ENCODE measurements at regions not wholly inside any gene's neighbourhood (a gene's known extent, or its start where the extent isn't known, plus 50 kb on each side); places are given as distances from the start of the nearest gene placed in this dataset.

GRCh38 chr3:81922404-81922803 lies 161.0 kb upstream of the GBE1 start:
- no peaks in the 10 kb centered on the region for H3K27me3 Mint-ChIP-seq (ENCODE audit: insufficient read depth, low read depth, poor library complexity)
- no peaks in the 10 kb centered on the region for H3K36me3 Mint-ChIP-seq (ENCODE audit: low read depth)
- no peaks in the 10 kb centered on the region for H3K4me1 ChIP-seq (ENCODE audit: insufficient read depth)
- no peaks in the 10 kb centered on the region for H3K36me3 ChIP-seq (ENCODE audit: insufficient read depth)
- H3K79me2 ChIP-seq (replicated peaks; ENCODE audit: insufficient read depth): no peaks in the 10 kb centered on the region
- H3K27ac ChIP-seq (ENCODE audit: low read depth): no peak overlapping the region
- H4K20me1 ChIP-seq (replicated peaks; ENCODE audit: insufficient read depth): no peaks in the 10 kb centered on the region
- peaks cover 3% of the 10 kb centered on the region; the same call in 1 of the 2 replicates for H3K9me2 ChIP-seq (ENCODE audit: insufficient read depth)
- no peak overlapping the region for H3K4me3 Mint-ChIP-seq
- H3F3A ChIP-seq (replicated peaks; ENCODE audit: low read depth): no peaks in the 10 kb centered on the region
- H3K4me1 Mint-ChIP-seq: peaks cover 7% of the 10 kb centered on the region; the same call in 2 of the 3 replicates
- no peak overlapping the region for H3K4me3 ChIP-seq
- H3K27me3 ChIP-seq (ENCODE audit: insufficient read depth): no peaks in the 10 kb centered on the region
- TF ChIP-seq STAT1 (IDR thresholded peaks at IDR 0.05; ENCODE audit: unreplicated experiment): no peak
- TF ChIP-seq ETS1 (IDR thresholded peaks at IDR 0.05): no peak
- TF ChIP-seq EZH2 (IDR thresholded peaks at IDR 0.05; ENCODE audit: low read depth, unreplicated experiment): no peak
- no peak for TF ChIP-seq CREB1 (CRISPR knock-in tag; IDR thresholded peaks at IDR 0.05; ENCODE audit: low read depth)
- TF ChIP-seq, protein P1, sequence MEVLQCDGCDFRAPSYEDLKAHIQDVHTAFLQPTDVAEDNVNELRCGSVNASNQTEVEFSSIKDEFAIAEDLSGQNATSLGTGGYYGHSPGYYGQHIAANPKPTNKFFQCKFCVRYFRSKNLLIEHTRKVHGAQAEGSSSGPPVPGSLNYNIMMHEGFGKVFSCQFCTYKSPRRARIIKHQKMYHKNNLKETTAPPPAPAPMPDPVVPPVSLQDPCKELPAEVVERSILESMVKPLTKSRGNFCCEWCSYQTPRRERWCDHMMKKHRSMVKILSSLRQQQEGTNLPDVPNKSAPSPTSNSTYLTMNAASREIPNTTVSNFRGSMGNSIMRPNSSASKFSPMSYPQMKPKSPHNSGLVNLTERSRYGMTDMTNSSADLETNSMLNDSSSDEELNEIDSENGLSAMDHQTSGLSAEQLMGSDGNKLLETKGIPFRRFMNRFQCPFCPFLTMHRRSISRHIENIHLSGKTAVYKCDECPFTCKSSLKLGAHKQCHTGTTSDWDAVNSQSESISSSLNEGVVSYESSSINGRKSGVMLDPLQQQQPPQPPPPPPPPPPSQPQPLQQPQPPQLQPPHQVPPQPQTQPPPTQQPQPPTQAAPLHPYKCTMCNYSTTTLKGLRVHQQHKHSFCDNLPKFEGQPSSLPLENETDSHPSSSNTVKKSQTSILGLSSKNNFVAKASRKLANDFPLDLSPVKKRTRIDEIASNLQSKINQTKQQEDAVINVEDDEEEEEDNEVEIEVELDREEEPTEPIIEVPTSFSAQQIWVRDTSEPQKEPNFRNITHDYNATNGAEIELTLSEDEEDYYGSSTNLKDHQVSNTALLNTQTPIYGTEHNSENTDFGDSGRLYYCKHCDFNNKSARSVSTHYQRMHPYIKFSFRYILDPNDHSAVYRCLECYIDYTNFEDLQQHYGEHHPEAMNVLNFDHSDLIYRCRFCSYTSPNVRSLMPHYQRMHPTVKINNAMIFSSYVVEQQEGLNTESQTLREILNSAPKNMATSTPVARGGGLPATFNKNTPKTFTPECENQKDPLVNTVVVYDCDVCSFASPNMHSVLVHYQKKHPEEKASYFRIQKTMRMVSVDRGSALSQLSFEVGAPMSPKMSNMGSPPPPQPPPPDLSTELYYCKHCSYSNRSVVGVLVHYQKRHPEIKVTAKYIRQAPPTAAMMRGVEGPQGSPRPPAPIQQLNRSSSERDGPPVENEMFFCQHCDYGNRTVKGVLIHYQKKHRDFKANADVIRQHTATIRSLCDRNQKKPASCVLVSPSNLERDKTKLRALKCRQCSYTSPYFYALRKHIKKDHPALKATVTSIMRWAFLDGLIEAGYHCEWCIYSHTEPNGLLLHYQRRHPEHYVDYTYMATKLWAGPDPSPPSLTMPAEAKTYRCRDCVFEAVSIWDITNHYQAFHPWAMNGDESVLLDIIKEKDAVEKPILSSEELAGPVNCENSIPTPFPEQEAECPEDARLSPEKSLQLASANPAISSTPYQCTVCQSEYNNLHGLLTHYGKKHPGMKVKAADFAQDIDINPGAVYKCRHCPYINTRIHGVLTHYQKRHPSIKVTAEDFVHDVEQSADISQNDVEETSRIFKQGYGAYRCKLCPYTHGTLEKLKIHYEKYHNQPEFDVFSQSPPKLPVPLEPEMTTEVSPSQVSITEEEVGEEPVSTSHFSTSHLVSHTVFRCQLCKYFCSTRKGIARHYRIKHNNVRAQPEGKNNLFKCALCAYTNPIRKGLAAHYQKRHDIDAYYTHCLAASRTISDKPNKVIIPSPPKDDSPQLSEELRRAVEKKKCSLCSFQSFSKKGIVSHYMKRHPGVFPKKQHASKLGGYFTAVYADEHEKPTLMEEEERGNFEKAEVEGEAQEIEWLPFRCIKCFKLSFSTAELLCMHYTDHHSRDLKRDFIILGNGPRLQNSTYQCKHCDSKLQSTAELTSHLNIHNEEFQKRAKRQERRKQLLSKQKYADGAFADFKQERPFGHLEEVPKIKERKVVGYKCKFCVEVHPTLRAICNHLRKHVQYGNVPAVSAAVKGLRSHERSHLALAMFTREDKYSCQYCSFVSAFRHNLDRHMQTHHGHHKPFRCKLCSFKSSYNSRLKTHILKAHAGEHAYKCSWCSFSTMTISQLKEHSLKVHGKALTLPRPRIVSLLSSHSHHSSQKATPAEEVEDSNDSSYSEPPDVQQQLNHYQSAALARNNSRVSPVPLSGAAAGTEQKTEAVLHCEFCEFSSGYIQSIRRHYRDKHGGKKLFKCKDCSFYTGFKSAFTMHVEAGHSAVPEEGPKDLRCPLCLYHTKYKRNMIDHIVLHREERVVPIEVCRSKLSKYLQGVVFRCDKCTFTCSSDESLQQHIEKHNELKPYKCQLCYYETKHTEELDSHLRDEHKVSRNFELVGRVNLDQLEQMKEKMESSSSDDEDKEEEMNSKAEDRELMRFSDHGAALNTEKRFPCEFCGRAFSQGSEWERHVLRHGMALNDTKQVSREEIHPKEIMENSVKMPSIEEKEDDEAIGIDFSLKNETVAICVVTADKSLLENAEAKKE (CRISPR knock-in tag; IDR thresholded peaks at IDR 0.05): no peak
- TF ChIP-seq EZH2phosphoT487 (IDR thresholded peaks at IDR 0.05; ENCODE audit: unreplicated experiment): no peak
- TF ChIP-seq NANOG (IDR thresholded peaks at IDR 0.05; ENCODE audit: borderline replicate concordance): no peak
- no peak for TF ChIP-seq JUNB (IDR thresholded peaks at IDR 0.05; ENCODE audit: unreplicated experiment)
- TF ChIP-seq POLR2AphosphoS5 (IDR thresholded peaks at IDR 0.05; ENCODE audit: low read depth): no peak
- TF ChIP-seq, protein P2, sequence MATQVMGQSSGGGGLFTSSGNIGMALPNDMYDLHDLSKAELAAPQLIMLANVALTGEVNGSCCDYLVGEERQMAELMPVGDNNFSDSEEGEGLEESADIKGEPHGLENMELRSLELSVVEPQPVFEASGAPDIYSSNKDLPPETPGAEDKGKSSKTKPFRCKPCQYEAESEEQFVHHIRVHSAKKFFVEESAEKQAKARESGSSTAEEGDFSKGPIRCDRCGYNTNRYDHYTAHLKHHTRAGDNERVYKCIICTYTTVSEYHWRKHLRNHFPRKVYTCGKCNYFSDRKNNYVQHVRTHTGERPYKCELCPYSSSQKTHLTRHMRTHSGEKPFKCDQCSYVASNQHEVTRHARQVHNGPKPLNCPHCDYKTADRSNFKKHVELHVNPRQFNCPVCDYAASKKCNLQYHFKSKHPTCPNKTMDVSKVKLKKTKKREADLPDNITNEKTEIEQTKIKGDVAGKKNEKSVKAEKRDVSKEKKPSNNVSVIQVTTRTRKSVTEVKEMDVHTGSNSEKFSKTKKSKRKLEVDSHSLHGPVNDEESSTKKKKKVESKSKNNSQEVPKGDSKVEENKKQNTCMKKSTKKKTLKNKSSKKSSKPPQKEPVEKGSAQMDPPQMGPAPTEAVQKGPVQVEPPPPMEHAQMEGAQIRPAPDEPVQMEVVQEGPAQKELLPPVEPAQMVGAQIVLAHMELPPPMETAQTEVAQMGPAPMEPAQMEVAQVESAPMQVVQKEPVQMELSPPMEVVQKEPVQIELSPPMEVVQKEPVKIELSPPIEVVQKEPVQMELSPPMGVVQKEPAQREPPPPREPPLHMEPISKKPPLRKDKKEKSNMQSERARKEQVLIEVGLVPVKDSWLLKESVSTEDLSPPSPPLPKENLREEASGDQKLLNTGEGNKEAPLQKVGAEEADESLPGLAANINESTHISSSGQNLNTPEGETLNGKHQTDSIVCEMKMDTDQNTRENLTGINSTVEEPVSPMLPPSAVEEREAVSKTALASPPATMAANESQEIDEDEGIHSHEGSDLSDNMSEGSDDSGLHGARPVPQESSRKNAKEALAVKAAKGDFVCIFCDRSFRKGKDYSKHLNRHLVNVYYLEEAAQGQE (IDR thresholded peaks at IDR 0.05; ENCODE audit: unreplicated experiment): no peak
- TF ChIP-seq ZNF114 (CRISPR knock-in tag; IDR thresholded peaks at IDR 0.05): no peak
- no peak for TF ChIP-seq ZNF331 (CRISPR knock-in tag; IDR thresholded peaks at IDR 0.05; ENCODE audit: low read depth)
- no peak for TF ChIP-seq CTCF (conservative IDR thresholded peaks at IDR 0.05; ENCODE audit: low read depth in 2 of 2)
- ATAC-seq (no peak), DNase-seq (ENCODE audit: low spot score) (no peak)
- H3K4me2 ChIP-seq: no peak overlapping the region
- no peak overlapping the region for H2AFZ ChIP-seq
- no peak overlapping the region for H3K27ac Mint-ChIP-seq
- no peaks in the 10 kb centered on the region for H3K9me3 Mint-ChIP-seq
